ENCODE measurements at regions not wholly inside any gene's neighbourhood (a gene's known extent, or its start where the extent isn't known, plus 50 kb on each side); places are given as distances from the start of the nearest gene placed in this dataset.

- DNase-seq (ENCODE audit: low spot score) (no peak), ATAC-seq (no peak)
These were observed 236.8 kb downstream of the ZNF516 start for GRCh38 chr18:76258209-76258608.

- ATAC-seq, result no peak
- DNase-seq (ENCODE audit: low spot score), result no peak
These were observed 239.9 kb downstream of the ZNF516 start for GRCh38 chr18:76255070-76255683.

- ATAC-seq, result no peak
- no peak for DNase-seq (ENCODE audit: low spot score)
These were observed 242.2 kb downstream of the ZNF516 start for GRCh38 chr18:76252880-76253279.

- no peak for ATAC-seq
- DNase-seq (ENCODE audit: low spot score), result no peak
These were observed 242.9 kb downstream of the ZNF516 start for GRCh38 chr18:76252139-76252538.

GRCh38 chr18:76251691-76252090 lies 243.4 kb downstream of the ZNF516 start:
- ATAC-seq (no peak), DNase-seq (ENCODE audit: low spot score) (no peak)

- ATAC-seq (no peak), DNase-seq (ENCODE audit: low spot score) (no peak)
These were observed 248.5 kb downstream of the ZNF516 start for GRCh38 chr18:76246590-76246989.

- DNase-seq (ENCODE audit: low spot score) (no peak), ATAC-seq (no peak)
These were observed 260.4 kb downstream of the ZNF516 start for GRCh38 chr18:76234676-76235060.

GRCh38 chr18:76233876-76234675 lies 261.0 kb downstream of the ZNF516 start:
- DNase-seq (ENCODE audit: low spot score) (no peak), ATAC-seq (no peak)

GRCh38 chr18:76233406-76233805 lies 261.6 kb downstream of the ZNF516 start:
- ATAC-seq (no peak), DNase-seq (ENCODE audit: low spot score) (no peak)

GRCh38 chr18:76232779-76233178 lies 262.3 kb downstream of the ZNF516 start:
- ATAC-seq, result no peak
- DNase-seq (ENCODE audit: low spot score), result no peak

- DNase-seq (ENCODE audit: low spot score), result no peak
- ATAC-seq, result no peak
These were observed 263.0 kb downstream of the ZNF516 start for GRCh38 chr18:76232010-76232409.

- ATAC-seq (no peak), DNase-seq (ENCODE audit: low spot score) (no peak)
These were observed 263.6 kb downstream of the ZNF516 start for GRCh38 chr18:76231402-76231801.

GRCh38 chr18:76230791-76231190 lies 264.3 kb downstream of the ZNF516 start:
- no peak for DNase-seq (ENCODE audit: low spot score)
- no peak for ATAC-seq

- ATAC-seq, result no peak
- no peak for DNase-seq (ENCODE audit: low spot score)
These were observed 266.3 kb downstream of the ZNF516 start for GRCh38 chr18:76228716-76229115.

- DNase-seq (ENCODE audit: low spot score) (no peak), ATAC-seq (no peak)
These were observed 267.3 kb downstream of the ZNF516 start for GRCh38 chr18:76227759-76228158.

- no peak for ATAC-seq
- no peak for DNase-seq (ENCODE audit: low spot score)
These were observed 271.6 kb downstream of the ZNF516 start for GRCh38 chr18:76223403-76223802.

- DNase-seq (ENCODE audit: low spot score), result no peak
- no peak for ATAC-seq
These were observed 276.0 kb downstream of the ZNF516 start for GRCh38 chr18:76219023-76219422.

GRCh38 chr18:76216096-76216495 lies 278.9 kb downstream of the ZNF516 start:
- ATAC-seq, result no peak
- DNase-seq (ENCODE audit: low spot score), result no peak

GRCh38 chr18:76213991-76214390 lies 281.1 kb downstream of the ZNF516 start:
- ATAC-seq, result no peak
- no peak for DNase-seq (ENCODE audit: low spot score)

- ATAC-seq, result no peak
- DNase-seq (ENCODE audit: low spot score), result no peak
These were observed 282.1 kb downstream of the ZNF516 start for GRCh38 chr18:76212960-76213359.

GRCh38 chr18:76209597-76209996 lies 285.4 kb downstream of the ZNF516 start:
- DNase-seq (ENCODE audit: low spot score), result no peak
- ATAC-seq, result no peak

- ATAC-seq, result no peak
- no peak for DNase-seq (ENCODE audit: low spot score)
These were observed 286.2 kb downstream of the ZNF516 start for GRCh38 chr18:76208678-76209306.

Data from left lobe of liver (tissue), 2 donors.